DMS 273 (cell line): ENCODE measurements at regions not wholly inside any gene's neighbourhood (a gene's known extent, or its start where the extent isn't known, plus 50 kb on each side); places are given as distances from the start of the nearest gene placed in this dataset.
"Not testable (repeated sequence)": the region's sequence is repeated elsewhere in the genome, so short reads cannot be mapped to it uniquely, and the experiment has no call there.

Source experiments
- DNase-seq: peaks from one replicate; lab custom pipeline; 2025; ENCODE audit not compliant: unreplicated experiment; lab: John Stamatoyannopoulos, UW

- no peak for DNase-seq
Measured at GRCh38 chr2:234701841-234702240, 205.0 kb upstream of the ARL4C start.

- DNase-seq = no peak
Measured at GRCh38 chr2:234701421-234701820, 204.5 kb upstream of the ARL4C start.

GRCh38 chr2:234699456-234699855, 202.6 kb upstream of the ARL4C start:
- no peak for DNase-seq

GRCh38 chr2:234697300-234697876, 200.5 kb upstream of the ARL4C start:
- not testable (repeated sequence) for DNase-seq

GRCh38 chr2:234695981-234696380, 199.1 kb upstream of the ARL4C start:
- DNase-seq = no peak

GRCh38 chr2:234694244-234695013, 197.5 kb upstream of the ARL4C start:
- DNase-seq = no peak

GRCh38 chr2:234693681-234694190, 196.9 kb upstream of the ARL4C start:
- DNase-seq = not testable (repeated sequence)

- not testable (repeated sequence) for DNase-seq
Measured at GRCh38 chr2:234693191-234693590, 196.3 kb upstream of the ARL4C start.

DNA sequence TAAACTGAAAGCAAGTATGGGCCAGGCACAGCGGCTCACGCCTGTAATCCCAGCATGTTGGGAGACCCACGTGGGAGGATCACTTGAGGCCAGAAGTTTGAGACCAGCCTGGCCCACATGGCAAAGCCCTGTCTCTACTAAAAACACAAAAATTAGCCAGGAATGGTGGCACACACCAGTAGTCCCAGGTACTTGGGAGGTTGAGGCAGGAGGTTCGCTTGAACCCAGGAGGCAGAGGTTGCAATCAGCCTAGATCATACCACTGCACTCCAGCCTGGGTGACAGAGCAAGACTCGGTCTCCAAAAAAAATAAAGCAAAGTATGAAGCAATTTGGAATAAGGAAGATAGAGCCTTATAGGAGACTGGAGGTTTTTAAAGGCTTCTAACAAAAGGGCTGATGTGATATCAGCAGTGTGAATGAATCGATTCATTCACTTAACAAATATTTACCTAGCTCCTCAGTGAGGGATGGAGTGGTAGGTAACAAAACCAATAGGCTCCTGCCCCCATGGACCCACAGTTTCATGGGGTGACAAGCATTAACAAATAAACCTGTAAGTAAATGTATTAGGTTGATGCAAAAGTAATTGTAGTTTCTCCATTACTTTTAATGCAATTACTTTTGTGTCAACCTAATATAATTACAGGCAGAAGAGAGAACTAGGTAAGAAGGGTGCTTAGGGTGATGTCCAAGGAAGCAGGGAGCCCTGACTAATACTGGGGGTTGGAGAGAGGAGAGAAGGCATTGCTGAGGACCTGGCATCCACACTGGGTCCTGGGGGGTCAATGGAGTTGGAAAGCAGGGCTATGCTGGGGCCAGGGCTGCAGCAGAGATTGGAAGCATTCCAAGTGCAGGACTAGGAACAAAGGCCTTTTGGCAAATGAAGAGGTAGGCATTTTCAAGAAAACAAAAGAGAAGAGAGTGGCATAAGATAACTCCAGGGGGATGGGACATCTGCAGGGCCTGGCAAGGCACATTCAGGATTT, 195.4 kb upstream of the ARL4C start:
- no peak for DNase-seq

DNA sequence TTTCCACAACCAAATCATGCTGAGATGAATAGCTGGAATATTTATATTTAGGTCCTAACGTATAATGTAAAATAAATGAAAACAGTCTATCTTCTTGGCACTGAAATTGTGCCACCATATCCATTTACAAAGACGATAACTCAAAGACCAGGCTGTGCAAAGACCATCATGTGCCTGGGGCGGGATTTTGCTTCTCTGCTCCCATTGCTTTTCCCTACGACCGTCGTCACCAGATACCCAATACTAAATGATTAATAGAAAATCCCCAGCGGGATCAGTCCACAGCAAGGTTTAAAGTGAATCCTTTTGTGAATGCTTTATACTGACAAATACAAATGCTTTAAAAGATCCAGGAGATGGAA, 194.3 kb upstream of the ARL4C start:
- no peak for DNase-seq

GRCh38 chr2:234690569-234691213, 193.8 kb upstream of the ARL4C start:
- DNase-seq = peak; percentile 20

DNA sequence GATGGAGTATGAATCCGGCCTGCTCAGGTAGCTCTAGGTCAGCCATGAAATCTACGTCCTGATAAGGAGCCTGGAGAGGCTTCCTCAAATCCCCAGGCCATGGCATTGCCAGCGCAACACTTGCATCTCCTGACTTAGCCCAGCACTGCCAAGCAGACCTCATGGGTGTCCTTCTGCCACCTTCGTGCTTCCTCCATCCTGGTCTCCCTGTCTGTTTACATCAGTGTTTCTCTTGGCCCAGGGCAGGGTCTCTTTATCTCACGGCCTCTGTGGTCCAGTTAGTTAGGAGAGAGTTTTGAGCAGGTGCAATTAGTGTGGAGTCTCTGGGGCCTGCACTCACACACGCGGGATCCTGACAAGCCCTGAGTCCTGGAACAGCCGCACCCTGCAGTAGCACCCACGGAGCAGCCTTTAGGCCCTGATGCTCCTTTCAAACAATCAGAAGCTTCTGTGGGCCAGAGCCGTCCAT, 193.1 kb upstream of the ARL4C start:
- DNase-seq = no peak

DNA sequence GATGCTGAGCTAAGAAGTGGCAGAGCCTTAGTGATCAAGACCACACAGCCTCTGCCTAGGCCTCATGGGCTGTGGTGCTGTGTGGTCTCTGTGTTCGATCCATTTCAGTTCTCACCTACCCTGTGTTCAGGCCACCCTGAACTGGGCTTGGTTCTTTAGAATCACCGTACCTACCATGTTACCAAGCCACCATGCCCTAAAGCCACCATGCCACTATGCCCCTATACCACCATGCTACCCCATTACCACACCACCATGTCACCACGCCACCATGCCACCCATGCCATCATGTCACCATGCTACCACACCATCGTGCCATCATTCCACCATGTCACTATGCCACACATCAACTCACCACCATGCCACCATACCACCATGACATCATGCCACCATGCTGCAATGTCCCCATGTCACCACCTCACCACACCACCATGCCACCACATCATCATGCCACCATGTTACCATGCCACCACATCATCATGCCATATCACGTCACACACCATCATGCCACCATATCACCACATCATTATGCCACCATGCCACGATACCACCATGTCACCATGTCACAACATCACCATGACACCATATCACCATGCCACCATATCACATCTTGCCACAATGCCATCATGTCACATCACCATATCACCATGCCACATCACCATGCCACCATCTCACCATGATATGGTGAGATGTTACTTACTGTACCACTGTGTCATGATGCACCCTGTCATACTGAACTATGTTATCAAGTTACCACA, 191.0 kb upstream of the ARL4C start:
- no peak for DNase-seq

DNA sequence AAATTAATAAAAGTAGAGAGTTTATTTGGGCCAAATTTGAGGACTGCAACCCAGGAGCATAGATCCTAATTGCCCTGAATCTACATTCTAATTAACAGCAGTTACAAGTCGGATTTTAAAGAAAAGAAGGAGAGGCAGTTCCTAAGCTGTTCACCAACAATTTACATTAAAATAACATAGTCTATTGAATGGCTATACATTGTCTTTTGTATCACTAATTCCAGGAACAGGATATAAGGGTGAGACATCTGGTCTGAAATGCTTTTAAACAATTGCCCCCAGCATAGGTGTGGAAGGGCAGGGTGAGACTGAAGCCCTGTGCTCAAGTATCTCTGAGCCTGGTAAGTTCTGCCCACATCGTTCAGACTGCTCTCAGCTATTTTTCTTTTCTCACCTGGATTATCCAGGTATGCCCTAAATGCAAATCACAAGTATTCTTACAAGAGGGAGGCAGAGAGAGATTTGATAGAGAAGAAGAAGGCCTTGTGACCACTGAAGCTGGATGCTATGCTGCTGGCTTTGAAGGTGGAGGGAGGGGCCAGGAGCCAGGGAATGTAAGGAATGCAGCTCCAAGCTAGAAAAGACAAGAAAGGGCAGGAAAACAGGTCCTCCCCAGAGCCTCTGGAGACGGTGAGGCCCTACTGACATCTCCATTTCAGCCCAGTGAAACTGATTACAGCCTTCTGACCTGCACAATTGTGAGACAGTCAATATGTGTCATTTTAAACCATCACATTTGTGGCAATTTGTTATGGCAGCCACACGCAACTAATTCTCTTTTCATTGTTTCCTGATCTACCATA, 189.4 kb upstream of the ARL4C start:
- DNase-seq = no peak

GRCh38 chr2:234684466-234684865, 187.6 kb upstream of the ARL4C start:
- no peak for DNase-seq

GRCh38 chr2:234683950-234684349, 187.1 kb upstream of the ARL4C start:
- DNase-seq = no peak

DNA sequence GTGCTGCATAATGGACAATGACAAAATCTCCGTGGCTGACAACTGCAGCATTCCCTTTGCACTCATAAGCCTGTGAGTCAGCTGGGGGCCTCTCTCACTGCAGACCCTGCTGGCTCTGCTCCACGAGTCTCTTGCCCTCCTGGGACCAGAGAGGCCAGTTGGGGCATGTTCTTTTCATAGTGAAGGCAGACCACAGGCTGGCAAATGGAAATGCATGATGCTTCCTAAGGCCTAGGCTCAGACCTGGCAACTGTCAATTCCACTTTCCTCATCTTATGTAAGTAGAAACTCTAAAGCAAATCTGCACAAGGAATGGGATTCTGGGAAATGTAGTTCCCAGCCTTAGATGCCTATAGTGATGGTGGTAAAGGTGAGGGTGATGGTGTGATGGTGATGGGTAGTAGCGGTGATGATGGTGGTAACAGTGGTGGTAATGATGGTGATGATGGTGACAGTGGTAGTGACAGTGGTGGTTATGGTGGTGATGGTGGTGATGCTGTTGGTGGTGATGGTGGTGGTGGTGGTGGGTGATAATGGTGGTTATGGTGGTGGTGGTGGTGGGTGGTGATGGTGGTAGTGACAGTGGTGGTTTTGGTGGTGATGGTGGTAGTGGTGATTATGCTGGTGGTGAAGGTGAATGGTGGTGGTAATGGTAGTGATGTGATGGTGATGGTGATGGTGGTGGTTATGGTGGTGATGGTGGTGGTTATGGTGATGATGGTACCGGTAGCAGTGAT, 185.8 kb upstream of the ARL4C start:
- DNase-seq = peak; percentile 73
